Frontal cortex (tissue), 3 donors: ENCODE measurements at regions not wholly inside any gene's neighbourhood (a gene's known extent, or its start where the extent isn't known, plus 50 kb on each side); places are given as distances from the start of the nearest gene placed in this dataset.

ENCODE experiments used
- DNase-seq, 2 donors: peaks; one replicate each; pipeline ENCODE4 v3.0.0; 2012; ENCODE audit warnings: low spot score in 2 of 2
- FAIRE-seq: peaks from 2 replicates; lab custom pipeline; 2012; peaks lifted over from hg19 to GRCh38; lab: Jason Lieb, UNC
- donor health status: control.
- donor health status: control.
- donor health status: control.

DNA sequence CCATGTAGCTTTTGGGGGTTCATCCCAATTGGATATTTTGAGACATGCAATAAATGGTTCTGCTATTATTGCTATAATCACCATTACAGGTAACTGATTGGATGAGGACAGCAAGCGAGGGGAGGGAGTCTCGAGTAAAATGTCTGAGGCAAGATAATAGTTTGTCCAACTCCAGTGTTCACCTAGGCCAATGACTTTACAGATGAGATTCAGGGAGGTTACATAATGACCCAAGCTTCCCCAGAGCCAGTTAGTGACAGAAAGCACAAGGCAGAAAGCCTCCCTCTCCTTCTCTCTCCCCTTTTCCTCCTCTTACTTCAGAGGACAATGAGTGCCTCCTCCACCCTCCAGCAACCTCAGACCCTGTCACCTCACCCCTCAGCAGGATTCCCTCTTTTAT lies 98.4 kb upstream of the GLS start:
- FAIRE-seq = no peak

DNA sequence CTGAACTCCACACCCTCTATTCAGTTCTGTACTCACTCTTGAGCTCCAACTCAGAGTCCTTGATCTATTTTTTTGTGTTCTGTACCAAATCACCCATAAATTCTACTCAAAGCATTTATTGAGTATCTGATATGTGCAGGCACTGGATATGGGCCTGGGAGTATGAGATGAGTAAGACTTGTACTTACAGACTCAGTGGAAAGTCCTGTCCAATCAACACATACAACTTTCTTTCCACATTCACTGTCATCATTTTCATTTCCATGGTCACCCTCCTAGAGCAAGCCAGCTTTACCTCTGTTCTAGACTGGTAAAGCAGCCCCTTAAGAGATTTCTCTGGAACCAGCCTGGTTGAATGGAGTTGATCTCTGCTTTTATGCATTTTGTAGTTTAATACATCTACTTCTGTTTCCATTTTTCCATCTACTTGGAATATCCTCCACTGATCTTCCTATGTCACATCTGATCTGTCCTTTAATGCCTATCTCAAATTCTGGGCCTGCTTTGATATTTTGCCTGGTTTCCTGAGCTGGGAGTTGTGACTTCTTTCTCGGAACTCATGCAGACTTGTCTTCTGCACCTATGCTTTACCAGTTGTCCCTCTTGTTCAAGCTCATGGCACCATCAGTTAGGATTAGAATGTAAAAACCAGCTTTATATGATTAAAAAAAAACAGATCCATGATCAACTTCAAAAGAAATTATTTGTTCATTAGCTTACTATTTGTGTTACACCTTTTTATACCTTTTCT lies 96.9 kb upstream of the GLS start:
- no peak for DNase-seq
- FAIRE-seq = no peak

More for the DNA sequence above, 98.4 kb upstream of the GLS start:
- no peak for DNase-seq

DNA sequence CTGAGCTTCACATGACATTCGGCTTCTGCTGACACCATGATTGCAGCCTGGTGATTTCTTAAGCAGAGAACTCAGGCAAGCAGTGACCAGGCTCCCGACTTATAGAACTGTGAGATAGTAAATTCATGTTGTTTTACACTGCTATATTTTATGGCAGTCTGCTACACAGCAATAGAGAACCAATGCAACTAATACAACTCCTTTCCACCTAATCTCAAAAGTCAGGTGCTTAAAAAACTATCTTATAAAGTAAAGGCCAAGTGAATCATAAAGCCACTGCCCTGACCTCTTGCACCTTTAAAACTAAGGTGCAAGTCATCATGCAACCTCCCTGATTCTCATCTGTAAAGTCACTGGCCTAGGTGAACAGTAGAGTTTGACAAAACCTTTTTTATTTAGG lies 95.3 kb upstream of the GLS start:
- FAIRE-seq (no peak), DNase-seq (no peak)

DNA sequence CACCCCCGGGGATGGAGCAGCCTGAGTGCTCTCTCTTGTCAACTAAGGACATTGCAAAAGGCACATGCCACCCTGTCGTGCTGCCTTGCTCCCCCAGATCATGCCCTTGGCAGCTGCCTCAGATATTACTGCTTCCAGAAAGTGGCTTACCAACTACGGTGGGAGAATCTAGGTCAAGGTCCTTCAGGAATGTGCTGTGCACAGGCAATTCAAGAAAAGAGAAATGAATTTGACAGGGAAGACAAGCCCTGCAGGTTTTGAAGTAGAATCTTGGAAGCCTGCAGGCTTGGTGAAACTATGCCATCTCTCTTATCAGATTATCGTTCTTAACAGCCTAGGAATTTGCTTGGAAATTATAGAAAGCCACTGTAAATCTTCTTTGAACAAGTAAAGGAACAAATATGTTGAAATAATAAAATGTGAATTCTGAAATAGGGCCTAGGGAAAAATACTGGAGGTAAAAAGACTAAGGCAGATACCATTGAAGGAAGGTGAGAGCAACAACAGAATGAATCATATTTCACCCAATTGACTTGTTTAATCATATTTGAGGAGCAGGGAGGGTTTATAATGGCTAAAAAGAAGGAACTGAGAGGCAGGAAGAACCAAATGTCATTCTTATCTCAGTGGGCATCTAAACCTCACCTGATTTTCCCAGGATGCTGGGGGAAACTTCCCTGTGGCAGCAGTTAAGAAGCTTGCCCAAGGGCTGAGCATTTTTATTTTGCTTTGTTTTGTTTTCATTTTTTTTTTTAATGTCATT lies 94.0 kb upstream of the GLS start:
- FAIRE-seq = no peak
- no peak for DNase-seq

DNA sequence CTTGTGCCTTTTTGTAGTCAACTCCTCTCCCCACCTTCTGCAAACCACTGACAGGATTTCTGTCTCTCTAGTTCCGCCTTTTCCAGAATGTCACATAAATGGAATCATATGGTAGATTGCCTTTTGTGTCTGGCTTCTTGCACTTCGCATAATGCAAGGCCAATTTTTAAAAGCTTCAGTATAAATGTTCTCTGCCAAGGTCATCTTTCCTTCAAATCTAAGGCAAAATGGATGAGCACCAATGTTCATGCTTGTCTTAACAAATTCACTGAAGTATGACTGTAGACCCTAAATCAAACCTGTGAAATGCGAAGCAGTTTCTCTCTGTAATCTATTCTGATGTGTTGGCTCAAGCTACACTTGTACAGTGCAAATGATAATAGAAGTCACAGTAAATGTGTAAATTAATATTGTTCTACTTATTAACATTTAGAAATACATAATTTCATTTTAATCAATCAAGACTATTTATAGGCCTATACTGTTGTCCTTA lies 92.8 kb upstream of the GLS start:
- FAIRE-seq (no peak), DNase-seq (no peak)

DNA sequence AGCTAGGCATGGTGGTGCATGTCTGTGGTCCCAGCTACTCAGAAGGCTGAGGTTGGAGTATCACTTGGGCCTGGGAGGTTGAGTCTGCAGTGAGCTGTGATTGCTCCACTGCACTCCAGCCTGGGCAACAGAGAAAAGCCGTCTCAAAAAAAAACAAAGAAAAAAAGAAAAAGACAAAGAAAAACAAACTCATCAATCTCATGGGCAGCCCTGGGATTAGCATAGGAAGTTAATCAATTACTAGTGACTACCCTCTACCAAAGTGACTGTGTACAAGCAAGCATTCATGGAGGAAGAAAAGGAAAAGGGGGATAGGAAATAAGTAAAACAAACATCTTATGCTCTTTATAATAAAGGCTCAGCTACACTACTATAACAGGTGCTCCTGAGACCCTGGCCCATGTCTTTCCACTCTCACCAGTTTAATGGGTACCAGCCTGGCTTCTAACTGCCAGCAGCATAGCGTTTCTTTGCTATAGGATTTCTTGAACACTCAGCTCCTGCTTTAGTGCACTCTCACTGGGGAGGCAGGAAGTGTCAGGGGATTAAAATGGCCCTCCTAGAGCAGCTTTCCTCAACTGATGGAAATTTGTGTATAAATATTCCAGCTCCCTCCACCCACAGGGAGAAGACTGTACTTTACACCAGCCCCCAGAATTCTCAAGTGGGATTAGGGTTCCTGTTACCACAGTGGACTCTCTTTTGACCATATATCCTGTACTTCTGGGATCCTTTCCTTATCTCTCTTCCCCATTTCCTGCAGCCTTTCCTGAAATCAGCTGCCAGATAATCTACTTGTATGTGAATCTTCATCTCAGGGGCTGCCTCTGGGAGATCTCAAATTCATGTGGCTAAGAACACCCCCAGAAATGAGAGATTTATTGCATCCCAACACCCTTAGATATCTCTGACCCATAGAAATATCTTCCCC lies 91.3 kb upstream of the GLS start:
- no peak for FAIRE-seq
- no peak for DNase-seq

DNA sequence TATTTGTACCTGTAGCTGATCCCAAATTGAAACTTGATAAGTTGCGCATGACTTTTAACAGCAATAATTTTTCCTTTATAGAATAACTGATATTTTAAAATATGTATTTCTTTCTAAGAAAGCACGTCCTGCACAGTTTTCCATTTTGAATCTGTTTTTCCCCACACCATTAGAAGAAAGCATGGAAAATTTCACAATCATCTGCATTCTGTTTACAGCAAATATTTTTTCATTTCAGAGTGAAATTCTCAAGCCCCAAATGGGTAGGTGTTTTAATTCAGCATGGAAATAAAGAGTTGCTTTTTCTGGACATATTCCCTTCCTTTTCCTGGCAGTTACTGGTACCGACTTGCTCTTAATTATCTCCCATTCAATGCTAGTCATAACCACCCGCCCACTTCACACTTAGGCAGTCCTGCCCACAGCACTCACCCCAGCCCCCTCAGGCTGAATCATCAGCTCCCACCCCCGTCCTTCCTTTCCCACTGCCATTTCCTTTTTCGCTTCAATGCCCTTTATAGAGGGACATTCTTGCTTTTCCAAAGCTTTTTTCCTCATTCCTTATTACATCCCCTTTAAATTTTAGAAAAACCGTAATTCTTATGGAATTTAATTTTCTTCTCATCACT lies 89.2 kb upstream of the GLS start:
- FAIRE-seq = no peak
- peak in 1 of 2 donors; percentile 23 for DNase-seq

DNA sequence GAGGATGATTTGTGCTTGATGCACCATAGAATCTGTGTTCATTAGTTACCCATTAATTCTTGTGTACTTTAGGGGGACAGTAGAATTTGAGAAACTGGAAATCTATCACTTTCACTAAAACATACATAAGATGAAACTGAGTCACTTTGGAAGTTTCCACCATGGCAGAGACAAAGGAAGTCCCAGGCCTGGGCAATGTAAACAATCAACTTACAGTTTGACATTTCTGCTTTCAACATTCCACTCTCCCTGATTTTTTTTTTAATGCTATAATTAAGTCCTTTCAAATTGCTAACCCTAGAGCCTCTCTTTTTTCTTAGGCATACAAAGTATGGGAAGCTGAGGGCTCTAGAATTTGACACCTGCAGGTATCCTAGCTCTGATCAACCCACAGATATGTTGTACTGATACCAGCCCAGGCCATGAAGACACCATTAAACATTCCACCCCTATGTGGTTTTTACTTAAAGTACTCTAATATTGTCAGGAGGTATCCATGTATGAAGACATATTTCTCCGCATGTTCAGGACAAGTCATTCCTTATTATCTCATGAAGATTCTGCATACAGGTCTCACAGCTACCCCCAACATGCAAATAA lies 88.5 kb upstream of the GLS start:
- FAIRE-seq = no peak
- no peak for DNase-seq

DNA sequence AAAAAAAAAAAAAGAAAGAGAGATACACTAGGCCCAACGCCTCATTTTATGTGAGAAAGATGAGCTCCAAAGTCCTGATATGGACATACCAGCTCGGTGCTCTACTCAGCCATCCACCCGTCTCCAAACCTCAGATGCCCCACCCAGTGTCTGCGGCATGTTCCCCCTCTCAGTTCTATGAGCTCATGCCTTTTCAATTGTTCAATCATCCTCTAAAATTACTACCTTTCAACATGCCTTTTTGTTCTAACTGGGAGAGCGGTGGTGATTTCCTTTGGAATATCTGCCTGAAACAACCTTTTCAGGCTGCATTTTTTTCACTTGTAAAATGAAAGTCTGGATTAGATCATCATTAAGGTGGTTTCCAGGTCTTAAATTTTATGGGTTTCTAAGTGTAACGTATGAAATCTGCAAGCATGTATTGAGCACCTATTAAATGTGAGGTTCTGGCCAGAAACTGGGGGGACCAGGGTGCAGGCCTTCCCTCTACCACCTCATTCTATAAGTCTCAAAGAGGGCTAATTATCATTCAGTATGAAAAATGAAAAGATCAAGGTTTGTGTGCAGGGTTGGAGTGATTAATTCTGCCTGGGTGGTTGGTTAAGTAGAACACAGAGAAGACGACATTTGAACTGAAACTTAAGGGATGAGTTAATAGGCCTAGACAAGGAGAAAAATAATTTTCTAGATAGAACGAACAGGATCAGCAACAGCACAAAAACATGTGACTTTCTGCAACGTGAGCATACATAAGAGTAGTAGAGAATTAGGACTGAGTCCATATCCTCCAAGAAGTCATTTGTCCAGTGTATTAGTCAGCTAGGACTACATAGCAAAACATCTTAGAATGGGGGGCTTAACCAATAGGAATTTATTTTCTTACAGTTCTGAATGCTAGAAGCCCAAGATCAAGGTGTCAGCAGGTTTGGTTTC lies 87.4 kb upstream of the GLS start:
- no peak for DNase-seq
- no peak for FAIRE-seq

DNA sequence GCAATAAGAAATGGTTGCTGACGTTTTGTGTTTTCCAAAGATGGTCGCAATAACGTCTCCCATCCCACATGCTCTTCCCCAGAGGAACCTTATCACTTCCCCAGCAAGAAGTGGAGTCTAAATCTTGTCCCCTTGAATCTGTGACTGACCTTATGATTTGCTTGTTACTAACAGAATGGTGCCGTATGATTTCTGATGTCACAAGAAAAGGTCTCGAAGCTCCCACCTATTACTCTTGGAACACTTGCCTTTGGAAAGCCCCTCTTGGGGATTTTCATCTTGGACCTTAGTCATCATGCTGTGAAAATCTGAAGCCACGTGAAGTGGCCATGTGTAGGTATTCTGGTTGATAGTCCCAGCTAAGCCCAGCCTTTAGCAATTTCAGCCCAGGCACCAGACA lies 86.2 kb upstream of the GLS start:
- DNase-seq = no peak
- FAIRE-seq = no peak

DNA sequence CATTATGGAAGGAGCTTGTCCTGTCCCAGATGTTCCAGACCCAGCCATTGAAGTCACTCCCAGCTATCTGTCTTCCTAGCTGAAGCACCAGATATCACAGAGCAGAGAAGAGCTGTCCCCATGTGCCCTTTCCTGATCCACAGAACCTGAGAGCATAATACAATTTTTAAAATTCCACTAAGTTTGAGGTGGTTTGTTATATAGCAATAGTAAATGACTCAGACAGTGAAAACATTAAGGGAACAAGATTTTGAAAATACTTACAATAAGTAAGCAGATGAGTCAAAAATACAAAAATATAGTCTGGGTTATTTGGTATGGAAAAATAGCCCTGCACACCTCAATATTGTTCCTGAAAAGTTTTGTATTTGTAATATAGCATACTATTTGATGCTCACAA lies 85.8 kb upstream of the GLS start:
- no peak for FAIRE-seq
- no peak for DNase-seq

DNA sequence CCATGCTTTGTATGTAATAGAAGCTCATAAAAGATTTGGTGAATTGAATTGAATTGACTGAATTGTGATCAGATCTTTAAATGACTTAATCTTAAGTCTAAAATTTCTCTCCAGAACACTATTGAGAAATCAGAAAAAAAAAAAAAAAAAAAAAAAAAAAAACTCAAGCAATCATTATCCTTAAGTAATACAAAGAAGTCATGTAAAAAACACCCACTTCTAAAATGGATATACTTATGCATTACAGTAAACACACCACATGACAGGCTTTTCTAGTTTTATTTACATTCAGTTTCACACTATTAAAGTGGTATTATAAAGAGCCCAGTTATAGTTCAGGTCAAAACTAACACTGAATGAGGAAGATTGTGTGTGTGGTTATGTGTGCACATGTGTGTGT lies 84.9 kb upstream of the GLS start:
- DNase-seq (no peak), FAIRE-seq (no peak)

DNA sequence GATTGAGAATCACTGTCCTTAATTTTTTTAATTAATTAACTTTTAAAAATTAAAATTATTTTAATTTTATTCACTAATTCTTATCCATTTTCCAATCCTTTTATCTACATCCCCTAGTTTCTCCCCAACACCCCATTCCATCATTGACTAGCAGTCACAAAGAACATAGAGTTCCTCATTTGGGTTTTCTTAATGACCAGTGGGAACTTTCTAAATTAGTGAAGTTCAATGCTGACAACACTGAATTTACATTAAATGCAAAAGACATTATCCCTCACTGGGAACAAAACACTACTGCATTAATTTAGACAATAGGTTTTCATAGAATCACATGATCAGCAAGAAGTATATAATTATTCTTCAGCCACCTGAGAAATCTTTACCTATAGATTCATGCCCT lies 80.6 kb upstream of the GLS start:
- FAIRE-seq (no peak), DNase-seq (no peak)

DNA sequence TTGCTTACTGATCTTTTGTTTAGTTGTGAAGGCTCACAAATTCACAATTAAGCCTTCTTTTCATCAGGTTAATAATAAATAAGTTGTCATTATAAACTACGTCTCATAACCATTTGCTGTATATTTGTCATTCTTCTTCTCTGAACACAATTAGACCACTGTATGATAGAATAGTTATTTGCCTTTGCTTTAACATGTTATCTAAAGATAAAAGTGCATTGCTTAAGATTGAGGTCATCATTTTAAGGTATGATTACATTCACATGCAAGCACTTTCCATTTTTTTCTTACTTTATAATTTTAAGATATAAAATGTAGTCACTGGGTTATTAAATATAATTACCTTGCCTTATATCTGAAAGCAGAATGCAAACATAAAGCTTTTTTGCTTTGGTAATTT lies 80.1 kb upstream of the GLS start:
- FAIRE-seq = no peak

DNA sequence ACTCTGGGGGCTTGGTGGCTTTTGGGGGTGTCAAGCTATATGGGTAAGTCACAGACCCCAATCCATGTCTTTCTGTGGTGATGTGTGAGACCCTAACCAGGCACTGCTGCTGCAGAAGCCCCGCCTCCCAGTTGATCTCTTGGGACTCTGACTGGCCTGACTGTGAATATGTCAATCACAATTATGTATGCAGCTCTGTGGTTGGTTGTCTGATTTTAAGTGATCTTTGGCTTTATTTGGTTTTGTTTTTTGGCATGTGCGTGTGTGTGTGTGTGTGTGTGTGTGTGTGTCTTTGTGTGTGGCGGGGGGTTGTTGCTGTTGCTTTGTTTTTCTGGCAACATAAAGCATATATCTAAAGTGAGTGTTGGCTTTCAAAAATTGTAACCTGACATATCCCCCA lies 78.5 kb upstream of the GLS start:
- FAIRE-seq = no peak

More for the DNA sequence above, 80.1 kb upstream of the GLS start:
- no peak for DNase-seq

DNA sequence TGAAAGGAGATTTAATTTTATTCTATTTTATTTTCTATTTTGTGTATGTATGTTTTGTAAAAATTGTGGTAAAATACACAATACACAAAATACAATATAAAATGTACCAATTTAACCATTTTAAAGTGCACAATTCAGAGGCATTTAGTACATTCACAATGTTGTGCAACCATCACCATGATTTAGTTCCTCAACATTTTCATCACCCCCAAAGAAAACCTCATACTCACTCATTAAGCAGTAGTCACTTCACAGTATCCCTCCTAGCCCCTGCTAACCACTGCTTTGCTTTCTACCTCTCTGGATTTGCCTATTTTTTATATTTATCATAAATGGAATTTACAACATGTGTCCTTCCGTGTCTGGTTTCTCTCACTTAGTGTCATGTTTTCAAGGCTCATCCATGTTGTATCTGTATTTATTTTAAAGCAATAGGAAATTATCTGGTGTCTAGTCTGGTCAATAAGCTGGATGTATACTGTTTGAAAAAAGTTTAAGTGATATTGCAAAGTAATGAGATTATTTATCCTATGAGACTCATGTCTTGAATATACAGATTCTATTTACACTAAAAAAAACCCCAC lies 77.9 kb upstream of the GLS start:
- DNase-seq (no peak), FAIRE-seq (no peak)

More for the DNA sequence above, 78.5 kb upstream of the GLS start:
- no peak for DNase-seq

DNA sequence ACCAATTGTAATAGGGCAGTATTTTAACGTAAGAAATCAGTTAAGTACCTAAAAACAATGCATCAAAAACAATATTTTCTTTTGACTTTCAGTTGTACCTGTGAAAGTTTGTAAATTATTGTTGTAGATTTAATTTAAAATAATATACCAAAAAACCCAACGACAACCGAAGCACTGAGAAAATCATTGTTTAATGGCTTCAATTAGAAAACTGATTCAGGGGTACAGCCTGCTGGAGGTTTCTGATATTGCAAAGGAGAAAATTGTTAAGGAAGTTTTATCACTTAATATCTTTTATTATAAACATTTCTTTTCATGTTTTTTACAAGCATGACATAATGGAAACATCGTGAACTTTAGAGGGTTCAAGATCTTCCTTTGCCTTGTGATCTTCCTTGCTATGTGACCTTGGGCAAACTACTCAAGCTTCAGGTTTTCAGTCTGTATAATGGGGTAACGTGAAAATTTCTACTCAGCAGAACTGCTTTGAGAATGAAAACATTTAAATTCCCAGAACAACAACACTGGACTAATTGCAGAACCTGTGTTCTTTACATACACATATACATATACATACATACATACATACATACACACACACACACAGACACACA lies 76.3 kb upstream of the GLS start:
- DNase-seq = no peak
- FAIRE-seq = peak; percentile 94

DNA sequence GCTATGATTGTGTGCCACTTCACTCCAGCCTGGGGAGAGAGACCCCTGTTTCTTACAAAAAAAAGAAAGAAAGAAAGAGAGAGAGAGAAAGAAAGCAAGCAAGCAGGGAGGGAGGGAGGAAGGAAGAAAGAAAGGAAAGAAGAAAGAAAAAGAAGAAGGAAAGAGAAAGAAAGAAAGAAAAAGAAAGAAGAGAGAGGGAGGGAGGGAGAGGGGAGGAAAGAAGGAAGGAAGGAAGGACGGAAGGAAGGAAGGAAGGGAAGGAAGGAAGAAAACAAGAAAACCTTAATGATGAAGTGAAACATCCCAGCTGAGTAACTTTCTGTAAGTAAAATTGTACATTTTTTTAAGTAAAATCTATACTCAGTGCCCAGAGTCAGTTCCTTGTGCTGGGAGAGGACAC lies 75.5 kb upstream of the GLS start:
- DNase-seq = no peak
- no peak for FAIRE-seq
